Hypothalamus (tissue), 51 donors: ENCODE measurements at regions not wholly inside any gene's neighbourhood (a gene's known extent, or its start where the extent isn't known, plus 50 kb on each side); places are given as distances from the start of the nearest gene placed in this dataset.

Experiments used
- DNase-seq, 51 donors: peaks; one replicate each; lab custom pipeline; 2025; lab: John Stamatoyannopoulos, UW

- no peak for DNase-seq
Observed at GRCh38 chr2:195500879-195501278, 156.1 kb upstream of the SLC39A10 start.

- no peak for DNase-seq
Observed at GRCh38 chr2:195498839-195499490, 158.1 kb upstream of the SLC39A10 start.

- DNase-seq: peak in 2 of 51 donors; percentile 0 to 1
Observed at GRCh38 chr2:195498176-195498575, 158.8 kb upstream of the SLC39A10 start.

GRCh38 chr2:195496991-195497390 is 160.0 kb upstream of the SLC39A10 start:
- DNase-seq: no peak

DNA sequence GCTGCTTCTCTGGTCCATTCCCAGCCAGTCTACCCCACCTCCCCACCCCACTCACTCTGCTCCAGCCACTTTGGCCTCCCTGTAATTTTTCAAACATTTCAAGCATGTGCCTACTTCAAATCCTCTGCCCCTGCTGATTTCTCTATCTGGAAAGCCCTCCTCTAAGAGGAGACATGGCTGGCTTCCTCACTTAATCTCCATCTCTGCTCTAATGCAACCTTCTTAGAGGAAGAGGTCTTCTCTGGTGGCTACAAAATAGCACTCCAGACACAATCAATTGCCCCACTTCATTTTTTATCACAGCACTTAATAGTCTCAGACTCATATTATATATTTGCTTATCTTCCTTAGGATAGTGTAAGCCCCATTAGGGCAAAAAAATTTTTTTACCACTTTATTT is 161.1 kb upstream of the SLC39A10 start:
- DNase-seq: no peak

GRCh38 chr2:195495351-195495750 is 161.7 kb upstream of the SLC39A10 start:
- DNase-seq: no peak

GRCh38 chr2:195494451-195494850 is 162.6 kb upstream of the SLC39A10 start:
- DNase-seq: no peak

DNA sequence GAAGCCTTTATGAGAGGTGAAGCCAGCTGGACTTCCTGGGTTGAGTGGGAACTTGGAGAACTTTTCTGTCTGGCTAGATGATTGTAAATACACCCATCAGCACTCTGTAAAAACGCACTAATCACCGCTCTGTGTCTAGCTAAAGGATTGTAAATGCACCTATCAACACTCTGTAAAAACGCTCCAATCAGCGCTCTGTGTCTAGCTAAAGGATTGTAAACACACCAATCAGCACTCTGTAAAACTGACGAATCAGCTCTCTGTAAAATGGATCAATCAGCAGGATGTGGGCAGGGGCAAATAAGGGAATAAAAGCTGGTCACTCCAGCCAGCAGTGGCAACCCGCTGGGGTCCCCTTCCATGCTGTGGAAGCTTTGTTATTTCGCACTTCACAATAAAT is 163.6 kb upstream of the SLC39A10 start:
- DNase-seq: no peak

DNA sequence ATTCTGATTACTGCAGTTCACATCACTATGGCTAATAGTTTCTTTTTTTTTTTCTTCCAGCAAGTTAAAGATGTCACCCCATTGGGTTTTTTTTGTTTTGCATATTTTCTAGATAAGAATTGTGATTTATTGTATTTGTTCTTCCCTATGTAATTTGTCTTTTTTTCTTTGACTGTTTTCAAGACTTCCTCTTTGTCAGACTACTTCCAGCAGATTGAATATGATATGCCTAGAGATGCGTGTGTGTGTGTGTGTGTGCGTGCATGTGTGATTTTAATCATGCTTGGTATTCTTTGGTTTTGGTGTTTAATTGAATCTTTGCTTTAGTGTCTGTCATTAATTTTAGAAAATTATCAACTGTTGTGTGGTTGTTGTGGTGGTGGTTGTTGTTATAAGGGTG is 166.7 kb upstream of the SLC39A10 start:
- no peak for DNase-seq

DNA sequence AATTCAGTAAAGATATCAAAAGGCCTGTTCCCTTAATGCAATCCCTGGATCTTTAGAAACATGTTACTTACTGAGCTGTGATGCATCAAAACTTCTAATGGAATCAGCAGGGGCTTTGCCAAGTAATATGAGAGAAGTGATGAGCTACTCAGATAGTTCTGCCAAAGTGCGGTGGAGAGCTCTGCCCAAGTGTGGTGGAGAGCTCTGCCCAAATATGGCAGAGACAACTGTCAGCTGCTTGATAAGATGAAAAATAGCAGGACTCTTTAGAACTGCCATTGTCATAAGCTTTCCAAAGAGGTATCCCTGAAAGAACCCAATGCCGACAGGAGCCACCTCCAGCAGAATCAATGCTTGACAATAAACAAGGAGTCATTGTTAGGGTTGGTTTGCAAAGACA is 167.9 kb upstream of the SLC39A10 start:
- DNase-seq: no peak

- DNase-seq: no peak
Observed at GRCh38 chr2:195488567-195488966, 168.5 kb upstream of the SLC39A10 start.

GRCh38 chr2:195486987-195487644 is 169.9 kb upstream of the SLC39A10 start:
- DNase-seq: no peak

GRCh38 chr2:195486520-195486919 is 170.5 kb upstream of the SLC39A10 start:
- DNase-seq: no peak

DNA sequence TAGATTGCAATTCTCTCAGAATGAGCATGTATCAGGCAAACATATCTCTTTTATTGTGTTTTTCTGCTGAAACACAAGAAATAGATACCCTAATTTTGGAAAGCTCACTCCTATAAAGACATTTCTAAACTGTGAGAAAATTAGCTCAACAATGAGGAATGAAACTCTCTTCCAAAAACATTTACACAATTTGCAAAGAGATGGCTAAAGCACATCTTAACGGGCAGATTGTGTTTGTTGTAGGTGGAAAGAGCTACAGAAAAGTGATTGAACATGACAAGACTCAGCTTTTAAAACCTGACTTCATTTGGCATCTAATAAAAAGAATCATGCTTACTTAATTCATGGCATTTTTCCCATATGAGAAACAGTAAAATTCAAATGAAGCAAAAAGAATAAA is 175.0 kb upstream of the SLC39A10 start:
- DNase-seq: no peak

DNA sequence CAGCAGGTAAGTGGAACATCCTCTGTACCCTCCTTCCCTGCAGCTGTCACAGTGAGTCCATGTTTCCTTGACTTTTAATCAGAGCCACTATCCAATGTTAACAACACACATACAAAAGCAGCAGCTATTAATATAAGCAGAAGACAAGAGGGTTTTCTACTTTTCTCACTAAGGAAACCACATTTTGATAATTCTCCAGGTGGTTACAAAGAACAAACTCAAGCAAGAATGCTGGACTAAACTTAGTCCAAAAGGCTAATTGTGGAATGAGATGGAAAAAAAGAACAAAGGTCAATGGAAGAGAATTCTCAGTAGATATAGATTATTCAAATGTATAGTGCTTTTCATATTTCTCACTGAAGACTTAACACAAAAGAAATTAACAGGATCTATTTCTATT is 176.9 kb upstream of the SLC39A10 start:
- no peak for DNase-seq

DNA sequence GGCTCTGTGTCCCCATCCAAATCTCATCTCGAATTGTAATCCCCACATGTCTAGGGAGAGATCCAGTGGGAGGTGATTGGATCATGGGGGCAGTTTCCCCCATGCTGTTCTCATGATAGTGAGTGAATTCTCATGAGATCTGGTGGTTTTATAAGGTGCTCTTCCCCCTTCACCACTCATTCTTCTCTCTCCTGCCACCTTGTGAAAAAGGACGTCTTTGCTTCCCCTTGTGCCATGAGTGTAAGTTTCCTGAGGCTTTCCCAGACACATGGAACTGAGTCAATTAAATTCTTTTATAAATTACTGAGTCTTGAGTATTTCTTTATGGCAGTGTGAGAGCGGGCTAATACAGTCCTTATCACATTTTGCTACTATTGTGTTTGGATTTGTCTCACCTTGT is 177.6 kb upstream of the SLC39A10 start:
- no peak for DNase-seq

DNA sequence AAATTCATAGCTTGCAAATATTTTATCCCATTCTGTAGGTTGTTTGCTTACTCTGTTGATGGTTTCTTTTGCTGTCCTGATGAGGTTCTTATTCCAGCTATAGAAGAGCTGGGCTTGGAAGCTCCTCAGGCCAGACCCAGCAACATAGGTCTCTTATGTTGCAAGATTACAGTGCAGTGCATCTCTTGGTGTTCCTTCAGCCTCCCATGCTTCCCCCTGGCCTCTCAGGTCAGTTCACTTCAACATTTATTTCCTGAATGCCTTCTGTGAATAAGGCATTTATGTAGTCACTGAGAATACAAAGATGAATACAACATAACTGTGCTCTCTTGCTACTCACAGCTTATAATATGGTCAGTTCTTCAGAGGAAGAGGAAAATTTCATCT is 179.0 kb upstream of the SLC39A10 start:
- no peak for DNase-seq

GRCh38 chr2:195477248-195477995 is 179.6 kb upstream of the SLC39A10 start:
- DNase-seq: no peak

DNA sequence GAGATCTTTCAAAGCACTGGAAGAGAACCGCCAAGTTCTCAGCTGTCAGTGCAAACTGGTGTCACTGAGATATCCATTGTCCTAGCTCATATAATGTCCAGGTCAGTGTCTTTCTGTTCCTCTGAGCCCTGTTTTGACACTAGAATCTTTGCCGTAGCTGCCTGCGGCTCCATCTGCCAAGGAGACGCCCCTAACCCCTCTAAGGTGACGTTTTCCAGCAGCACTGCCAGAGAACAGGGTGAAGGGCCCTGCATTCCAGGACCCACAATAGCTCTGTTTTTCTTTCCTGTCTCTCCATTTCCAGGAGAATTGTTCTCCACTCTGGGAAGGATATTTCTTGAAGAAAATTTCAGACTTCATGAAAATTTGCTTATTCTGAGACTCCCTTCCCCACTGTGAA is 181.7 kb upstream of the SLC39A10 start:
- DNase-seq: no peak

DNA sequence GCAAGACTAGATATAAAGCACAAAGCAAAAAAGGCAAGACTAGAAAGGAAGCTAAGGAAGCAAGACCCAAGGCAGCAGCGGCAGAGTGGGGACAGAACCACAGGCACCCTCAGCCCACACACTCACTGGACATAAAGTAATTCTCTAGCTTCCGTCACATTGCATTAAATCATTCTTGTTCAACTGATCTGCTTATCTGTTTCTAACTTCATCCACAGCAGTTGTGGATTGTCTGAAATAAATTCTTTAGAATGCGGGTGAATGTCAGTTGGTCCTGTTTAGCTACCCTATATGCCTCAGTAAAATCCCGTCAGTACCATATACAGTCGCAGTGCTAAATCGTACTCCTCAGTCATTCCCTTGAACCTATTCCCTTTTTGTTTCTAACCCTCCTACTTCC is 183.2 kb upstream of the SLC39A10 start:
- DNase-seq: no peak

- DNase-seq: no peak
Observed at GRCh38 chr2:195472501-195473234, 184.4 kb upstream of the SLC39A10 start.
